ENCODE measurements at regions not wholly inside any gene's neighbourhood (a gene's known extent, or its start where the extent isn't known, plus 50 kb on each side); places are given as distances from the start of the nearest gene placed in this dataset.

GRCh38 chr6:11961923-11962322 is 50.2 kb upstream of the HIVEP1 start:
- H3K4me3 ChIP-seq (ENCODE audit: low read depth, low read length) = no peak overlapping the region
- no peak for DNase-seq (ENCODE audit: low read depth)
- TF ChIP-seq CTCF (IDR thresholded peaks at IDR 0.05; ENCODE audit: insufficient read depth, low read depth, low read length) = no peak

GRCh38 chr6:11960909-11961779 is 51.0 kb upstream of the HIVEP1 start:
- no peak for DNase-seq (ENCODE audit: low read depth)
- H3K4me3 ChIP-seq (ENCODE audit: low read depth, low read length) = no peak overlapping the region
- no peak for TF ChIP-seq CTCF (IDR thresholded peaks at IDR 0.05; ENCODE audit: insufficient read depth, low read depth, low read length)

GRCh38 chr6:11956781-11957180 is 55.3 kb upstream of the HIVEP1 start:
- no peak for DNase-seq (ENCODE audit: low read depth)
- TF ChIP-seq CTCF (IDR thresholded peaks at IDR 0.05; ENCODE audit: insufficient read depth, low read depth, low read length) = no peak
- no peak overlapping the region for H3K4me3 ChIP-seq (ENCODE audit: low read depth, low read length)

GRCh38 chr6:11953641-11954040 is 58.5 kb upstream of the HIVEP1 start:
- DNase-seq (ENCODE audit: low read depth) = no peak
- TF ChIP-seq CTCF (IDR thresholded peaks at IDR 0.05; ENCODE audit: insufficient read depth, low read depth, low read length) = no peak
- H3K4me3 ChIP-seq (ENCODE audit: low read depth, low read length) = no peak overlapping the region

- DNase-seq (ENCODE audit: low read depth) = no peak
- no peak for TF ChIP-seq CTCF (IDR thresholded peaks at IDR 0.05; ENCODE audit: insufficient read depth, low read depth, low read length)
- H3K4me3 ChIP-seq (ENCODE audit: low read depth, low read length) = no peak overlapping the region
Measured at GRCh38 chr6:11952316-11952715, 59.8 kb upstream of the HIVEP1 start.

GRCh38 chr6:11951868-11952267 is 60.2 kb upstream of the HIVEP1 start:
- peak; percentile 10 for DNase-seq (ENCODE audit: low read depth)
- no peak for TF ChIP-seq CTCF (IDR thresholded peaks at IDR 0.05; ENCODE audit: insufficient read depth, low read depth, low read length)
- no peak overlapping the region for H3K4me3 ChIP-seq (ENCODE audit: low read depth, low read length)

- DNase-seq (ENCODE audit: low read depth) = peak; percentile 18
- H3K4me3 ChIP-seq (ENCODE audit: low read depth, low read length) = no peak overlapping the region
- no peak for TF ChIP-seq CTCF (IDR thresholded peaks at IDR 0.05; ENCODE audit: insufficient read depth, low read depth, low read length)
Measured at GRCh38 chr6:11950109-11950508, 62.0 kb upstream of the HIVEP1 start.
